ENCODE measurements at regions not wholly inside any gene's neighbourhood (a gene's known extent, or its start where the extent isn't known, plus 50 kb on each side); places are given as distances from the start of the nearest gene placed in this dataset.

DNA sequence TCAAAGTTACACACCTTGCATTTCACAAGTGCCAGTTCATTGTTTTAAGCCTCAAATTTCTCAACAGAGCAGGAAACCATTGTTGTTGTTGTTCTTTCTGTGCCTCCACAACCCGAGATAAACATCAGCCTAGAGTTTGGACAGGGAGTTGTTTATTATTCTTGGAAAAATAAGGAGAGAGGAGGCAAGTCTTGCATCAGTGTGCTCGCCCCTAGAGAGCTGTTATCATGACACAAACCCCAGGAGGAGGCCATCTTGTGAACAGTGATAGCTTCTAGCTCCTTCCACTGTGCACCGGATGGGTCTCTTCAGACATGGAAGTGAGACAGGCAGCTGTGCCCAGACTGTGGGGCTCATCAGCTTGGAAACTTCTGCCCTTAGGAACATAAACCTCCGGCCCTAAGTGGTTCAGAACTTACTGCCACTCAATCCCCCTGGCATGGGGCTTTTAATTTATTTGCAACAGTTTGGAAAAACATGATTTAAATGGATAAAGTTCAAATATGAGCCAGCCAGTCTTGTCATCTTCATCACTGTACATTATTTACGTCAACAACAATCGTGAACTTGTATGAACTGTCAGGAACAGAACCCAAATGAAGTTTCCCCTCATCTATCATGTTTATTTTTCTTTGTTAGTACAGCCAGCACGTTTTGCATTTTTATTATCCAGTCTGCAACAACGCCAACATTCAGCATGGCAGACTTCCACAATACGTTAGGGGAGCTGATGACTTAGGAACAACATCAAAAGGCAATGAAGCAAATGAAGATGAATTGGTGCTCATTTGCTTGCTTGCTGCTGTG, 181.7 kb upstream of the S1PR3 start:
- Histone ChIP-seq H3K9ac (ENCODE audit: low read length) (no peak overlapping the region), H3K4me3 (ENCODE audit: low read length) (no peak overlapping the region), H3F3A (ENCODE audit: insufficient read depth, low read length) (no peaks in the 10 kb centered on the region), H3K27ac (ENCODE audit: low read length) (no peak overlapping the region), H4K20me1 (ENCODE audit: insufficient read depth, low read length) (no peaks in the 10 kb centered on the region), H3K27me3 (replicated peaks; ENCODE audit: insufficient read depth, low read length) (no peaks in the 10 kb centered on the region), H3K9me2 (replicated peaks; ENCODE audit: insufficient read depth, low read length) (no peaks in the 10 kb centered on the region), H3K36me3 (replicated peaks; ENCODE audit: insufficient read depth, low read length) (no peaks in the 10 kb centered on the region), H2AFZ (ENCODE audit: low read length) (no peak overlapping the region), H3K4me1 (ENCODE audit: low read length) (no peaks in the 10 kb centered on the region), H3K9me3 (replicated peaks; ENCODE audit: insufficient read depth, low read length) (no peaks in the 10 kb centered on the region), H3K4me2 (ENCODE audit: low read depth, low read length) (no peak overlapping the region), H3K79me2 (ENCODE audit: low read length) (no peaks in the 10 kb centered on the region)
- no peak for DNase-seq
- no peak for TF ChIP-seq EZH2phosphoT487 (IDR thresholded peaks at IDR 0.05; ENCODE audit: low read length)
- TF ChIP-seq, protein P1, sequence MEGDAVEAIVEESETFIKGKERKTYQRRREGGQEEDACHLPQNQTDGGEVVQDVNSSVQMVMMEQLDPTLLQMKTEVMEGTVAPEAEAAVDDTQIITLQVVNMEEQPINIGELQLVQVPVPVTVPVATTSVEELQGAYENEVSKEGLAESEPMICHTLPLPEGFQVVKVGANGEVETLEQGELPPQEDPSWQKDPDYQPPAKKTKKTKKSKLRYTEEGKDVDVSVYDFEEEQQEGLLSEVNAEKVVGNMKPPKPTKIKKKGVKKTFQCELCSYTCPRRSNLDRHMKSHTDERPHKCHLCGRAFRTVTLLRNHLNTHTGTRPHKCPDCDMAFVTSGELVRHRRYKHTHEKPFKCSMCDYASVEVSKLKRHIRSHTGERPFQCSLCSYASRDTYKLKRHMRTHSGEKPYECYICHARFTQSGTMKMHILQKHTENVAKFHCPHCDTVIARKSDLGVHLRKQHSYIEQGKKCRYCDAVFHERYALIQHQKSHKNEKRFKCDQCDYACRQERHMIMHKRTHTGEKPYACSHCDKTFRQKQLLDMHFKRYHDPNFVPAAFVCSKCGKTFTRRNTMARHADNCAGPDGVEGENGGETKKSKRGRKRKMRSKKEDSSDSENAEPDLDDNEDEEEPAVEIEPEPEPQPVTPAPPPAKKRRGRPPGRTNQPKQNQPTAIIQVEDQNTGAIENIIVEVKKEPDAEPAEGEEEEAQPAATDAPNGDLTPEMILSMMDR (IDR thresholded peaks at IDR 0.05; ENCODE audit: low read length) = no peak
- TF ChIP-seq EZH2 (optimal IDR thresholded peaks at IDR 0.05; ENCODE audit: low read depth, low read length) = no peak

DNA sequence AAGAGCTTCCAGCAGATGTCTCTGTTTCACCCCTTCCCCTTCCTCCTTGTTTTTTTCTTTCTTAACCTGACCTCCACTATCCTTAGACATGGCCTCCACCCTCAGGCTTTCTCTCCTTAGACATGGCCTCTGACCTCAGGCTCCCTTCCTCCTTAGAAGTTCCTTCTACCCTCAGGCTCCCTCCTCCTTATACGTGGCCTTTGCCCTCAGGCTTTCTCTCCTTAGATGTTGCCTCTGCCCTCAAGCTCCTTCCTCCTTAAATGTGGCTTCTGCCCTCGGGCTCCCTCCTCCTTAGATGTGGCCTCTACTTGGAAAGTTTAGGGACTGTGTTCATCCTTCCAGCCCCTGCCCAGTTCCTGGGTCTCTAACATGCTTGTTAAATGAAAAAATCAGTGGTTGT, 180.4 kb upstream of the S1PR3 start:
- Histone ChIP-seq H3K27me3 (replicated peaks; ENCODE audit: insufficient read depth, low read length) (no peaks in the 10 kb centered on the region), H3K4me2 (ENCODE audit: low read depth, low read length) (no peak overlapping the region), H3K9me2 (replicated peaks; ENCODE audit: insufficient read depth, low read length) (no peaks in the 10 kb centered on the region), H3K9ac (ENCODE audit: low read length) (no peak overlapping the region), H3F3A (ENCODE audit: insufficient read depth, low read length) (no peaks in the 10 kb centered on the region), H3K79me2 (ENCODE audit: low read length) (no peaks in the 10 kb centered on the region), H2AFZ (ENCODE audit: low read length) (no peak overlapping the region), H3K27ac (ENCODE audit: low read length) (no peak overlapping the region), H3K4me1 (ENCODE audit: low read length) (no peaks in the 10 kb centered on the region), H3K36me3 (replicated peaks; ENCODE audit: insufficient read depth, low read length) (no peaks in the 10 kb centered on the region), H3K4me3 (ENCODE audit: low read length) (no peak overlapping the region), H3K9me3 (replicated peaks; ENCODE audit: insufficient read depth, low read length) (no peaks in the 10 kb centered on the region), H4K20me1 (ENCODE audit: insufficient read depth, low read length) (no peaks in the 10 kb centered on the region)
- DNase-seq = no peak
- TF ChIP-seq EZH2phosphoT487 (IDR thresholded peaks at IDR 0.05; ENCODE audit: low read length) = no peak
- no peak for TF ChIP-seq EZH2 (optimal IDR thresholded peaks at IDR 0.05; ENCODE audit: low read depth, low read length)
- TF ChIP-seq, protein P1 (IDR thresholded peaks at IDR 0.05; ENCODE audit: low read length) = no peak

DNA sequence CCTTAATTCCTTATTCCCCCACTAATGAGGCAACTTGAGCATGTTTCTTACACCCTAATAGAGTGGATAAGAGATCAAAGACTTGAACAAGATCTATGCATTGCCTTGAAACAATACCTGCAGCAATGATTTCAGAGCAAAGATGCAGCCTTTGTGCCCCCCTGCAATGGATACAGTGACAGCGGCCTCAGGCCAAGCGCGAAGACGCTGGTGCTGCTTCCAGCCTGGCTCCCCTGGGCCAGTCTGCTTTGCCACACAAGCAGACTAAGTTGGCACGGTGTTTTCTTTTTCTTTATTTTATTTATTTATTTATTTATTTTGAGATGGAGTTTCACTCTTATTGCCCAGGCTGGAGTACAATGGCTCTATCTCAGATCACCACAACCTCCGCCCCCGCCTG, 179.8 kb upstream of the S1PR3 start:
- Histone ChIP-seq H3K9me3 (replicated peaks; ENCODE audit: insufficient read depth, low read length) (no peaks in the 10 kb centered on the region), H3K4me2 (ENCODE audit: low read depth, low read length) (no peak overlapping the region), H3F3A (ENCODE audit: insufficient read depth, low read length) (no peaks in the 10 kb centered on the region), H3K36me3 (replicated peaks; ENCODE audit: insufficient read depth, low read length) (no peaks in the 10 kb centered on the region), H4K20me1 (ENCODE audit: insufficient read depth, low read length) (no peaks in the 10 kb centered on the region), H3K9me2 (replicated peaks; ENCODE audit: insufficient read depth, low read length) (no peaks in the 10 kb centered on the region), H2AFZ (ENCODE audit: low read length) (no peak overlapping the region), H3K4me3 (ENCODE audit: low read length) (no peak overlapping the region), H3K9ac (ENCODE audit: low read length) (no peak overlapping the region), H3K79me2 (ENCODE audit: low read length) (no peaks in the 10 kb centered on the region), H3K27me3 (replicated peaks; ENCODE audit: insufficient read depth, low read length) (no peaks in the 10 kb centered on the region), H3K27ac (ENCODE audit: low read length) (no peak overlapping the region), H3K4me1 (ENCODE audit: low read length) (no peaks in the 10 kb centered on the region)
- DNase-seq = no peak
- TF ChIP-seq, protein P1 (IDR thresholded peaks at IDR 0.05; ENCODE audit: low read length) = no peak
- TF ChIP-seq EZH2phosphoT487 (IDR thresholded peaks at IDR 0.05; ENCODE audit: low read length) (no peak), EZH2 (optimal IDR thresholded peaks at IDR 0.05; ENCODE audit: low read depth, low read length) (no peak)
